GM19468 (cell line): ENCODE measurements at regions not wholly inside any gene's neighbourhood (a gene's known extent, or its start where the extent isn't known, plus 50 kb on each side); places are given as distances from the start of the nearest gene placed in this dataset.
"Not testable (repeated sequence)": the region's sequence is repeated elsewhere in the genome, so short reads cannot be mapped to it uniquely, and the experiment has no call there.

Experiments
- ATAC-seq: cut with Tn5 transposase; IDR thresholded peaks from one replicate; pipeline ENCODE4 v1.9.1; 2021; ENCODE audit warnings: mild to moderate bottlenecking, moderate library complexity, moderate number of reproducible peaks; ENCODE audit not compliant: unreplicated experiment; ENCODE audit errors: extremely low read depth

DNA sequence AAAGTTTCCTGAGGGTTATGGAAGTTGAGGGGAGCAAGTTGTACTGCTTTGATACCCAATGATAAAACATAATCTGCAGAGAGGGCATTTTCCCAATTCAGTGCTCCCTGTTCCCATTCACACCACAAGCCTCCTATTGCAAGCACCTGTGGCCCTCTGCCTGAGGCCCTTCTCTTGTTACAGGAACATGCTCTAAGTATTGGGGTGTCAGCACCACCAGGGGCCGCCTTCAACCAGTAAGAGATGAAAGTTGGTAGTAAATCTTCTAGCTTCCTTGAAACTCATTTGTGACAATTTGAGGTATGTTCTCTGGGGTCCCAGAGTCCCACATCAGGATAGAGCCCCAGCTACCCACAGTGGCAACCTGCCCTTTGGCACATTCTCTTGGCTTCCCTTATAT is 265.4 kb upstream of the ARHGEF26 start:
- ATAC-seq: peak; percentile 37

DNA sequence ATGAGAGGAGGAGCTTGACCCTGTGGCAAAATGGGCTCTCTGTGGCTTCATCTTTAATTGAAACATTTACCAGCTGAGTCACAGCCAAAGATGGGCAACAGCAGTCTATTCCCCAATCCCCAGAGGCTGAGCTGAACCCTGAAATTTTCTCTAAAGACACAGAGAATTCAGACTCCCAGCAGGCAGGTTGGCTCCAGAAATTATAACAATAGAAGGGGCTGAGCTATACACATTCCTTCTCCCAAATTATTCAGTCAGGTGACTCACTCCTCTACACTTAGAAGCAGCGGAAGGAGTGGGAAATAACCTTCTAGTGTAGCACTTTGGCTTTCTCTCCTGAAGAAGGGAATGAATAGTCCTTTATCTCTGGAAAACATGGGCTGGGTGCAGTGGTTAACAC is 264.3 kb upstream of the ARHGEF26 start:
- no peak for ATAC-seq

DNA sequence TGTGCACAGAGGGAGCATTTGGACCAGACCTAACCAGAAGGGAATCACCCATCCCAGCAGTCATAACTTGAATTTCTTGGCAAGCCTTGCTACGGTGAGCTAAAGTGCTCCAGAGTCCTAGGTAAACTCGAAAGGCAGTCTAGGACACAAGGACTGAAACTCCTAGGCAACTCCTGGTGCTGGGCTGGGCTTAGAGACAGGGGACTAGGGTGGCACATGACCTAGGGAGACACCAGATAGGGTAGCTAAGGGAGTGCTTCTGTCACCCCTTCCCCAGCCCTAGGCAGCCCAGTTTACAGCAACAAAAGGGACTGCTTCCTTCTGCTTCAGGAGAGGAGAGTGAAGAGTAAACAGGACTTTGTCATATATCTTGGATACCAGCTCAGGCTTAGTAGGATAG is 256.4 kb upstream of the ARHGEF26 start:
- no peak for ATAC-seq

DNA sequence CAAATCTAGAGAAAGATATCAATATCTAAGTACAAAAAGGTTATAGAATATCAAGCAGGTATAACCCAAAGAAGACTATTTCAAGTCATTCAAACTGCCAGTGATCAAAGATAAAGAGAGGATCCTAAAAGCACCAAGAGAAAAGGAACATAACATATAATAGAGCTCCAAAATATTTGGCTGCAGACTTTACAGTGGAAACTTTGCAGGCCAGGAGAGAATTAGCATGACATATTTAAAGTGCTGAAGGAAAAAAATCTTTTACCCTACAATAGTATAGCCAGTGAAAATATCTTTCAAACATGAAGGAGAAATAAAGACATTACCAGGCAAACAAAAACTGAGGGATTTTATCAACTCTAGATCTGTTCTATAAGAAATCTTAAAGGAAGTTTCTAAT is 254.3 kb upstream of the ARHGEF26 start:
- no peak for ATAC-seq

DNA sequence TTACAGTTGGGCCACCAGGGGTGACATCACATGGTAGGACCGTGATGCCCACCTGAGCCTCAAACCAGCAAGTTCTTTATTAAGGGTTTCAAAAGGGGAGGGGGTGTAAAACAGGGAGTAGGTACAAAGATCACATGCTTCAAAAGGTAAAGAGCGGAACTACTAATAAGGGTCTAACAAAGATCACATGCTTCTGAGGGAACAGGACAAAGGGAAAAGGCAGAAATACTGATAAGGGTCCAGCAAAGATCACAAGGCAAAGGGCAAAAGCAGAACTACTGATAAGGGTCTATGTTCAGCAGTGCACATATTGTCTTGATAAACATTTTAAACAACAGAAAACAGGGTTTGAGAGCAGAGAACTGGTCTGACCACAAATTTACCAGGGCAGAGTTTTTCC is 246.8 kb upstream of the ARHGEF26 start:
- not testable (repeated sequence) for ATAC-seq

DNA sequence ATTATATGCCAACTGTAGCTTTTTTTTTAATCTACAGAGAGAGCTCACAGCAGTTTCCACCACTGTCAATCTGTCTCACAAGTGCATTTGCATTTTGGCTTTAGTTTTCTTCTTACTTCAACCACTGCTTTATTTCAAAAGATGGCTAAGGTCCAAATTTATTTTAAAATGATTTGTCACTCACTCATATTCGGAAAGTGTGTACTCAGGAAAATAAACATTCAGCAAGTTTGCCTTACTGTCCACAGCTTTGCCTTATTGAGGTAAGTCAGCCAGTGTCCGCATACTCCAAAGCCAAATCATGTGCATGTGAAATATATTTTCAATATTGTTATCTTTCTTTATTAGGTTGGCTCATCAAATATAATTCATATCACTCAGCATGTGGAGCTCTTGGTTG is 240.7 kb upstream of the ARHGEF26 start:
- no peak for ATAC-seq

DNA sequence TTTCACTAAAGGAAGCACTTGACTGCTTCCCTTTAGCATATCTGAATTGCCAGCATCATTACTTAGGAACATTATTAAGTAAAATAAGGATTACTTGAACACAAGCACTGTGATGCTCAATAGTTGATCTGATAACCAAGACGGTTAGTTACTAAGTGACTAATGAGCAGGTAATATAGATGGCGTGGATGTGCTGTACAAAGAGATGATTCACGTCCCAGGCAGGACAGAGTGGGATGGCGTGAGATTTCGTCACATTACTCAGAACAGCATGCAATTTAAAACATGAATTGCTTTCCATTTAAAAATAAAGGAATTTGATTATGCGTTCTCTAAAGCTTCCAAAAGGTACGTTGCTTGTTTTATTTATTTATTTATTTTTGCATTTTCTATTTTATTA is 240.0 kb upstream of the ARHGEF26 start:
- ATAC-seq: no peak

DNA sequence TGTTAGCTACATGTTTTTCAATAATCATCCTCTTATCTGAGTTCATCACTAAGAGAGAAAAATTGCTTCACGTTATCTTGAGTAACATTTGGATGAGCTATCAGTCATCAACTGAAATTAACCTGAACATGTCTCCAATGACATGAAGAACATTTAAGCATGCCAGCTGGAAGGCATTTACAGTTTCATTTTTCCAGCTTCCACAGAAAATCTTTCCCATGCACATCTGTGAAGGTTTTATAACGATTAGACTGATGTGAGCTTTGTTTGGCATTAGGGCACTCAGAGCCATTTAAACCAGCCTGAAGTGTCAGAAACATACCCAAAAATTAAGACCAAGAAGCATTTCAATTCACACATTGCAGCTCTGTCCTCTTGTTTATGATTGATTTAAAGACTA is 235.8 kb upstream of the ARHGEF26 start:
- ATAC-seq: no peak

DNA sequence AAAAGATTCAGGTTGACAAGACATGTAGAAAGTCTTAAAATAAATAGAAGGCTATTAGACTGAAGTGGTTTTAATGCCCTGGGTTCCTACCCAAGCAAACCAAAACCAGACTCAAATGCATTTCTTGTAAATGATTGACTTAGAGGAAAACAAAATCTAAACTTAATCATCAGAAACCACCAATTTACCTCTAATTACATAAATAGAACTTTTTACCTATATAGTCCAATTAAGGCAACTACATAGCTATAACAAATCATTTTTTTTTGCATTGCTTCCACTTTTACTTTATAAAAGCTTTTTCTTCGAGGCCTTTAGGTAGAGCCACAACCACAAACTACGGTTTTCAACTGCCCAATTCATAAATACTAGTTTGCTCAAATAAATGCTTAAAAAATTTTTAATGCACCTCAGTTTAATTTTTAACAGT is 231.3 kb upstream of the ARHGEF26 start:
- no peak for ATAC-seq

DNA sequence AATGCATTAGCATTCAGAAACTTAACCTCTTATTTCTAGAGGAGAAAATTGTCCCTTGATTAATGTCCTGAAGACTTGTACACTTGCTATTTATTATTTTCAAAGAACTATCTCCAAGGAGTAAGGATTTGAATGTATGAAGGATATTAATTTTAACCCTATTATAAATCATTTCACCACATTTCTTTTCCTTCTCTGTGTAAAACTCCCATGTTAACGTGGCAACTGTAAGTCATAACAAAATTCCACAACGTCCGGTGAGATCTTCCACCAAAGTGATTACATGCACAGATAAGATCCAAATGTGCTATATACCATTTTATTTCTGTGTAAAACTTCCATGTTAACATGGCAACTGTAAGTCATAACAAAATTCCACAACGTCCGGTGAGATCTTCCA is 229.1 kb upstream of the ARHGEF26 start:
- no peak for ATAC-seq

DNA sequence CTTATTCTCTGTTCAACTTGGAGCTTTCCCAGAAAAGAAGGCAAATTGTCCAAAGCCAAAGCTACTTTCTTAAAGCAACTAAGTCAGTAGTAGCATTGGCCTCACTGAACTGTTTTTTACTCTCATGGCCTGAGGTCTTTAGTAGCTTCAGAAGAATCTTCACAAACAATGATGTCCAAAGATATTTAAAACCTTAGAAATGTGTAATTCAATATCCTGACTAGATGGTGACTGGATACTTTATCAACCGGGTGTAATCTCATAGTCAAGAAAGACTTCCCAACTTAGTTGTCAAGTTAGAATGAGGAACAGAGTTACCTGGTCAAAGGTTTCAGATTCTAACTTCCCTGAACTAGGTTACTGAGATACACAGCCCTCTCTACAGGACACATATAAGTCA is 226.3 kb upstream of the ARHGEF26 start:
- no peak for ATAC-seq

DNA sequence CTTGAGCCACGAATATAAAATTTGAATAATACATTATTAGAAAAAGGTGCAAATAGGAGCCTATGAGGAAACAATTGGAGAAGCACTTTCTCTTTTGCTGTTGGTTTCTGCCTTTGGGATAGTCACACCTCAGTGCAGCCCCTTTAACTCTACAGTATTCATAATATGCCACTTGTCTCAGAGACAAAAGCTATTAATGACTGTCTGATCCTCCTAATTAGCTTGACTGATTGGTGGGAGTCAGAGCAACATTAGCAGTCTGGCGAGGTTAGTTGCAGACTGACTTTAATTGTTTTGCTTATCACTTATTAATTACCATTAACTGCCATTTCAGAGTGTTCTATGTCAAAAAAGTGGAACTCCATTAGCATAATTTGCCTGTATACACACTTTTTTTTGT is 225.0 kb upstream of the ARHGEF26 start:
- no peak for ATAC-seq

DNA sequence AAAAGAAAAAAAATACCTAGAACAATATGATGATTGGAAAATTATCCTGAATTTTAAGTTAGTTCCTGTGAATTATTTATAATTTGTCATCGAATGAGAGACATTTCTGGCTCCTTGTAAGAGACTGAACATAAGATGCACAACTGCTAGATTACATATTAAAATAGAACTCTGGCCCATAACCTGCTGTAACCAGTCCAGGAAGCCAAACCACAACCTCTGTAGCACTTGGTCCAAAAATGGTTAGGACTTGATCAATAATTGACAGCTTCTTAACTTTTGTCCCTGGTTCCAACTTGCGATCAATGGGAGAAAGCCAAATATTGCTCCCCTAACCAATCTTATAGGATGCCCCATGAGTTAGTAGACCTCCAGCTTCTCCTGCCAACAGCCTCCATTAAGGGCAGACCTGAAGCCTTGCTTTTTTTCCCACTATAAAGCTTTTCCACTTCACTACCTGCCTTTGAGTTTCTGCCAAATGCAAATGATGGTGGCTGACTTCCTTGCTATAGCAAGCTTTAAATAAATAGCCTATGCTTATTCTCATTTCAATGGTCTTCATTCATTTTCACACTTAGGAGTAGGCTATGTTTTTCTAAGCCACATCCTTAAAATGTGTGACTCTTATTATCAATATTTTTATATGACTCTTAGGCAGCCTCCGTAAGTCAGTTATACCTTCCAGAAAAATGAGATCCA is 224.0 kb upstream of the ARHGEF26 start:
- ATAC-seq: peak; percentile 58

DNA sequence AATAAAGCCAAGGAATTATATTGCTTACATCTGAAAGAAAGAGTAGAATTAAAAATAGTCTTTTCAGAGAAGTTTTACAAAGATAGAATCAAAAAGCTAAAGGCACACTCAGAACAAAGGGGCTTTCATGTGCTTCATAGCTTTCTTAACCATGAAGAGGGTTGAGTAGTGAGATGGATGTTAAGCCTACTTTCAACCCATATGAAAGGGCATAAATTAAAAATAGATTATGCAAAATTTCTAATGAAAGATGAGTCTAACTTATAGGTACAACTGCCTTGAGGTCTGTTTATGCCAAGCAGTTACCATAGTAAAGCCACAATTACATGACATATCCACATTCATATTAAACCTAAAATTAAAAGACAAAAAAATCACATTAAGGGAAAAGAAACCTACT is 223.3 kb upstream of the ARHGEF26 start:
- ATAC-seq: peak; percentile 82

DNA sequence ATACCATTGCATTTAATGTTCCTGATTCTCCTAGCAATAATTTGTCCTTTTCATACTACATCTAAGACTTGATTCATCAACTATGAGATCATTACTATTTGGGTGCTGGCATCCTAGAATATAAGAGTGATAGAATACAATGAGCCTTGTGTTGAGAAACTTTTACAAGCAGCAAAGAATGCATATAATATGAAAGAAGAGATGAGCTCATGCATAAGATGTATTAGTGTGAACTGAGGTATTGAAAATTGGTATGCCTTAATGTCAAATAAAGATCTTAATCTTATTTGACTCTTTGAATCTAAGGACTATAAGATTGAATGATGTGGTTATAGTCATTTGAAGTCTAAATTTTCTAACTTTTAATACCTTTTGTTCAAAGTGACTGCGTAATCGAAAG is 220.0 kb upstream of the ARHGEF26 start:
- ATAC-seq: no peak

DNA sequence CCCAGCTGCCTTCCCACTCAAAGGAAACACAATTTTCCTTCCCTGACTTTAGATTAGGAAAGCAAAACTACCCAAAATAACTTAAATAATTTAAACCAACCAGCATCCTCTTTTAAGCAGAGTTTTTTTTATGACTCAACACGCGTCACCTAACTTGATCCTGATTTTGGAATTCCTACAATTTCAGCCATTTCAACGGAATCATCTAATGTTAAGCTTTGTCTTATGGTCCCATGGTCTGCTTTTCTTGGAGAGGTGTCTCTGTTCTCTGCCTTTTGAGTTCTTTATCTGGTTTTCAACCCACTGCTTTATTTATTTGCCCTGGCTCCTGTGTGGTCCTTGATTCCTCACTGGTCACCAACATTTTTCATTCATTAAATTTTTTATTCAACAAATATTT is 219.2 kb upstream of the ARHGEF26 start:
- ATAC-seq: no peak

DNA sequence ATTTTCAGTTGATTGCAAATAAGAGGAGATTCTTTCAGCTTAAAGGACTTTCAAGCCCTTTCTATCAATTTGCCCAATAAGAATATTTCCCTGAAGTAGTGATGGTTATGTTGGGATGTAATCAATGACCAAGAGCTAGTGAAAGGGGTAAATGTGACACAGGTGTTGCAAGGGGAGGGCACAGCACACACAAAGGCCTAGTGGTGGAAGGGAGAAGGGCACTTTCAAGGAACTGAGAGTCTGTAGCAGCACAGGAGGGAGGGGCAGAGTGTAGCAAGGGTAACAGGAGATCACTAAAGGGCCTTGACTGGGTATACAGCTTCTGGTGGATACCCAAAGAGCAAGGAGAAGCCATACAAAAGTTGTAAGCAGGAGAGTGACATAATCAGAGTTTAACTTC is 217.8 kb upstream of the ARHGEF26 start:
- ATAC-seq: peak; percentile 82

DNA sequence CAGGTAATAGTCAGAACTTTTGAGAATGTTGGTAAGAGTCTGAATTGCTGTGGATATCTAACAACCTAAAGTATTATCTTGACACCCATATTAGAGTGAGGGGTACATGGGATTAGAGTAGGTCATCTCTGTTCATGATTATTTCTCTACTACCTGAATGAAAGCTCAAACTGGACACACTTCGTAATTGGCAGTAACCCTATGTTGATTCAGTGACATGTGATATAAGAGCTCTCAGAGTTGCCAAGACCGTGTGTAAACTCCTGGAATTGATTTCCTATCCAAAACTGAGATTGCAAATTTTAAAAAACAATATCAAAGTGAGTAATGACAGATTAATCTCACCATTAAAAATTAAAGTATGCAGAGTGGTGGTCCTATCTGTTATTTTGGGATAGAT is 214.8 kb upstream of the ARHGEF26 start:
- no peak for ATAC-seq

DNA sequence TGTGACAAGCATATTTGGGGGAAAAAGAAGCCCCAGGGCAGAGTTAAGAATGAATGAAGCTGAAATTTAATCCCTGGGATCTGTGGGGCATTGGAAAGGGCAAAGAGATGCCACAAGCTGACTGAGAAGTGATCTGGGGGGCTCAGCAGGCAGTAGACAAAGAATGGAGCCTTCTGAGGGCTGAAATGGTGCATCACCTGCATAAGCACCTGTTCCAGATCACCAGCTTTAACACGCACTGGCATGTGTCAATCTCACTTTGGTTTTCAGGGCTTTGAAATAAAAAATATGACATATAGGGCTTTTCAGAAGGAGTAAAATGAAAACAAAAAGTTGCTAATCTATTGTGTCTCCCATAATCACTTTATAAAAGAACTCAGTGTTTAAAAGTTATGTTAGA is 210.8 kb upstream of the ARHGEF26 start:
- ATAC-seq: no peak

DNA sequence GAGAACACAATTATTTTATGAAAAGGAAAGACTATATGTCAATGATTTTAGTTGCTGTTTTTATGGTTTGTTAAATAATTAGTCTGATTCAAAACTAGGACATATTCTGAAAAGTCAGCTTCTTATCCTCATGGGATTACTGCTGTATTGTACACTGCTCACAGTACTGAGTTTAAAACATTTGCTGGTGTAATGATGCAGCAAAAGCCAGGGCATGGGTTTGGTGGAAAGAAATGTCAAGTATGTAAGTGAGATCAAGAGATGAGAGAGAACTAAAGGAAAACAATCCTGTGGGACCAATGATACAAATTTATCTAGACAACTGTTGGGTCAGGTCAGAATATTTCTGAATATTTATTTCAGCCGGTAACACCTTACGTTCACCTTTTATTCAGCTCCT is 210.1 kb upstream of the ARHGEF26 start:
- ATAC-seq: no peak

DNA sequence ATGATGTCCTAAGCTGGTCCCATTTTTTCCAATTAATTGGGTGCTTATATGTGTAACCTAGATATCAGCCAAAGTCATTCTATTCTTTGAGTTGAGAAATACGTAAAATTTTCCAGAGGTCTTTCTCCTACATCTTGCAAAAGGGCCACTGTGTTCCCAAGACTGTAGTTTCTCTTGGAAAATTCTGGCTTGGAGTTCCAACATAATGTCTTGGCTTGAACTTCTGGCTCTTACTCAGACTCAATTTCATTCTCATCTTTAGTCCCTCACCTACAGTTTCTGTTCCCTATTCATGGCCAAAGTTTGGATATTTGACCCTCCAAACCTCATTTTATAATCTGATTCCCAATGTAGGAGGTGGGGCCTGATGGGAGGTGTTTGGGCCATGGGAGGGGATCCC is 201.4 kb upstream of the ARHGEF26 start:
- no peak for ATAC-seq

DNA sequence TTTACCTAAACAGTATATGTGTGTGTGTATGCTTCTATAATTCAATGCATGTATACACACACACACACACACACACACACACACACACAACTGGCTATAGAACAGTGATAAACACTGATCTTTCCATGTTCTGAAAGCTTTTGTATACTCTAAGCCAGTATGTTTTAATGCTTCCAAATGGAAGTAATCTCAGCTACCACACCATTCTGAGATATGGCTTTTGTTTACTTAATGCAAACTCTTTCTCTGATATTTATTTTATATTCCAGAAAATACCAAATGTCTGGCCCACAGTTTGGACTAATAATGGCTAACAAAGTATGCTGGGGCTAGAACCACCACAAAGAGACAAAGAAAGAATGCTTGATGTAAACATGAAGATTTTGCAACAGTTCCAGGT is 199.4 kb upstream of the ARHGEF26 start:
- no peak for ATAC-seq
